HEK293 (cell line): ENCODE measurements at regions not wholly inside any gene's neighbourhood (a gene's known extent, or its start where the extent isn't known, plus 50 kb on each side); places are given as distances from the start of the nearest gene placed in this dataset.

Source experiments
- CTCF ChIA-PET: fragments of 350-600 bp; formaldehyde crosslinking; extraction: SDS; loops from one replicate; lab custom pipeline; 2021; ENCODE audit warnings: antibody characterized with exemption; lab: Yijun Ruan, JAX
- POLR2A ChIA-PET: fragments of 300-600 bp; formaldehyde crosslinking; extraction: SDS; loops from one replicate; lab custom pipeline; 2020; ENCODE audit warnings: antibody characterized with exemption, inconsistent platforms; lab: Yijun Ruan, JAX
- H3K27ac ChIP-seq: fragments of 200-500 bp; sonication (Bioruptor generic); 2 replicates; pipeline ENCODE4 v1.5.1; 2014; ENCODE audit warnings: low read depth, low read length, control low read depth, inconsistent platforms; ENCODE audit errors: extremely low read depth
- H3K36me3 ChIP-seq, 2 experiments: fragments of 200-500 bp in 1 of 2; sonication (Bioruptor generic) in 1 of 2; 1 replicate in 1 of 2; 2 replicates in 1 of 2; pipeline ENCODE4 v1.5.1; 2014 to 2017; ENCODE audit warnings: inconsistent platforms in 2 of 2, low read length in 2 of 2; ENCODE audit not compliant: control insufficient read depth in 2 of 2, insufficient read depth in 1 of 2
- H3K4me1 ChIP-seq: fragments of 200-500 bp; sonication (Bioruptor generic); 2 replicates; pipeline ENCODE4 v1.5.1; 2014; ENCODE audit warnings: mild to moderate bottlenecking, low read length, inconsistent platforms; ENCODE audit not compliant: control insufficient read depth, insufficient read depth
- H3K4me3 ChIP-seq: 2 replicates; pipeline ENCODE4 v1.5.1; 2011; ENCODE audit warnings: low read depth, mild to moderate bottlenecking, control low read depth, low read length, moderate library complexity
- H3K9me3 ChIP-seq: fragments of 200-500 bp; sonication (Bioruptor generic); 2 replicates; pipeline ENCODE4 v1.5.1; 2014; ENCODE audit warnings: low read depth, low read length, inconsistent platforms; ENCODE audit not compliant: control insufficient read depth, insufficient read depth
- BCL11A ChIP-seq: fragments of 450-650 bp; formaldehyde crosslinking; IDR thresholded peaks from 2 replicates; pipeline ENCODE4 v1.5.1; 2016; ENCODE audit warnings: low read depth, missing biosample characterization, missing genetic modification characterization
- HOXA7 ChIP-seq: sonication (generic); formaldehyde crosslinking; IDR thresholded peaks from 2 replicates; pipeline ENCODE4 v1.8.1; 2022; ENCODE audit warnings: missing genetic modification reagents, borderline replicate concordance
- KLF1 ChIP-seq: fragments of 450-650 bp; formaldehyde crosslinking; IDR thresholded peaks from 2 replicates; pipeline ENCODE4 v1.5.1; 2016; ENCODE audit warnings: missing biosample characterization, missing genetic modification characterization
- KLF10 ChIP-seq: fragments of 450-650 bp; IDR thresholded peaks from 2 replicates; pipeline ENCODE4 v1.5.1; 2018; ENCODE audit warnings: missing biosample characterization, mild to moderate bottlenecking, missing genetic modification characterization
- KLF9 ChIP-seq: fragments of 450-650 bp; formaldehyde crosslinking; IDR thresholded peaks from 2 replicates; pipeline ENCODE4 v1.5.1; 2016; ENCODE audit warnings: missing biosample characterization, missing genetic modification characterization, low read depth
- PRDM1 ChIP-seq: fragments of 450-650 bp; formaldehyde crosslinking; IDR thresholded peaks from 2 replicates; pipeline ENCODE4; 2016; ENCODE audit warnings: missing biosample characterization, missing genetic modification characterization
- SP7 ChIP-seq: fragments of 450-650 bp; formaldehyde crosslinking; IDR thresholded peaks from 2 replicates; pipeline ENCODE4 v1.5.1; 2016; ENCODE audit warnings: missing biosample characterization, missing genetic modification characterization
- ZBTB48 ChIP-seq: fragments of 450-650 bp; formaldehyde crosslinking; IDR thresholded peaks from 2 replicates; pipeline ENCODE4 v1.5.1; 2016; ENCODE audit warnings: missing biosample characterization, missing genetic modification characterization
- ZFP37 ChIP-seq: fragments of 450-650 bp; formaldehyde crosslinking; IDR thresholded peaks from 2 replicates; pipeline ENCODE4 v1.5.1; 2016; ENCODE audit warnings: missing biosample characterization, missing genetic modification characterization
- ZFP41 ChIP-seq: fragments of 450-650 bp; formaldehyde crosslinking; IDR thresholded peaks from 2 replicates; pipeline ENCODE4 v1.5.1; 2016; ENCODE audit warnings: missing biosample characterization, missing genetic modification characterization, borderline replicate concordance
- ZNF10 ChIP-seq: fragments of 450-650 bp; formaldehyde crosslinking; IDR thresholded peaks from 2 replicates; pipeline ENCODE4 v1.5.1; 2017; ENCODE audit warnings: missing biosample characterization, missing genetic modification characterization
- ZNF112 ChIP-seq: fragments of 450-650 bp; formaldehyde crosslinking; IDR thresholded peaks from 2 replicates; pipeline ENCODE4 v1.5.0; 2017; ENCODE audit warnings: missing biosample characterization, missing genetic modification characterization
- ZNF121 ChIP-seq: fragments of 450-650 bp; formaldehyde crosslinking; IDR thresholded peaks from 2 replicates; pipeline ENCODE4 v1.5.1; 2016; ENCODE audit warnings: missing biosample characterization, missing genetic modification characterization
- ZNF146 ChIP-seq: fragments of 450-650 bp; formaldehyde crosslinking; IDR thresholded peaks from 2 replicates; pipeline ENCODE4 v1.5.1; 2016; ENCODE audit warnings: missing biosample characterization, missing genetic modification characterization
- ZNF16 ChIP-seq: fragments of 450-650 bp; formaldehyde crosslinking; IDR thresholded peaks from 2 replicates; pipeline ENCODE4 v1.5.1; 2016; ENCODE audit warnings: low read depth, missing biosample characterization, missing genetic modification characterization
- ZNF19 ChIP-seq: fragments of 450-650 bp; formaldehyde crosslinking; IDR thresholded peaks from 2 replicates; pipeline ENCODE4; 2016; ENCODE audit warnings: missing biosample characterization, missing genetic modification characterization, low read depth
- ZNF239 ChIP-seq: fragments of 450-650 bp; formaldehyde crosslinking; IDR thresholded peaks from 2 replicates; pipeline ENCODE4 v1.5.1; 2016; ENCODE audit warnings: missing biosample characterization, missing genetic modification characterization
- ZNF280C ChIP-seq: fragments of 450-650 bp; formaldehyde crosslinking; IDR thresholded peaks from 2 replicates; pipeline ENCODE4 v1.5.1; 2016; ENCODE audit warnings: missing biosample characterization, missing genetic modification characterization
- ZNF292 ChIP-seq: fragments of 450-650 bp; formaldehyde crosslinking; IDR thresholded peaks from 2 replicates; pipeline ENCODE4 v1.5.1; 2016; ENCODE audit warnings: low read depth, missing biosample characterization, missing genetic modification characterization, borderline replicate concordance
- ZNF335 ChIP-seq: fragments of 450-650 bp; formaldehyde crosslinking; conservative IDR thresholded peaks from 2 replicates; pipeline ENCODE4 v1.5.1; 2016; ENCODE audit warnings: missing biosample characterization, missing genetic modification characterization
- ZNF48 ChIP-seq: fragments of 450-650 bp; formaldehyde crosslinking; IDR thresholded peaks from 2 replicates; pipeline ENCODE4 v1.5.1; 2016; ENCODE audit warnings: missing biosample characterization, missing genetic modification characterization
- ZNF514 ChIP-seq: fragments of 450-650 bp; formaldehyde crosslinking; IDR thresholded peaks from 2 replicates; pipeline ENCODE4 v1.5.1; 2016; ENCODE audit warnings: missing biosample characterization, missing genetic modification characterization
- ZNF548 ChIP-seq: fragments of 450-650 bp; formaldehyde crosslinking; IDR thresholded peaks from 2 replicates; pipeline ENCODE4 v1.5.1; 2016; ENCODE audit warnings: missing biosample characterization, missing genetic modification characterization
- ZNF623 ChIP-seq: fragments of 450-650 bp; formaldehyde crosslinking; IDR thresholded peaks from 2 replicates; pipeline ENCODE4 v1.5.1; 2016; ENCODE audit warnings: missing biosample characterization, missing genetic modification characterization
- ZNF639 ChIP-seq: fragments of 450-650 bp; formaldehyde crosslinking; IDR thresholded peaks from 2 replicates; pipeline ENCODE4 v1.5.1; 2016; ENCODE audit warnings: missing biosample characterization, missing genetic modification characterization
- ZNF768 ChIP-seq: fragments of 450-650 bp; formaldehyde crosslinking; IDR thresholded peaks from 2 replicates; pipeline ENCODE4 v1.5.1; 2018; ENCODE audit warnings: missing biosample characterization, mild to moderate bottlenecking, missing genetic modification characterization
- TF ChIP-seq, protein P1 (sequence below): fragments of 450-650 bp; formaldehyde crosslinking; IDR thresholded peaks from 2 replicates; pipeline ENCODE4 v1.5.1; 2016; ENCODE audit warnings: missing biosample characterization, missing genetic modification characterization

- H3K4me3 ChIP-seq: no peak overlapping the region
- no peak overlapping the region for H3K27ac ChIP-seq
- TF ChIP-seq ZNF146 (tag by site-specific recombination): no peak
- TF ChIP-seq, protein P1, sequence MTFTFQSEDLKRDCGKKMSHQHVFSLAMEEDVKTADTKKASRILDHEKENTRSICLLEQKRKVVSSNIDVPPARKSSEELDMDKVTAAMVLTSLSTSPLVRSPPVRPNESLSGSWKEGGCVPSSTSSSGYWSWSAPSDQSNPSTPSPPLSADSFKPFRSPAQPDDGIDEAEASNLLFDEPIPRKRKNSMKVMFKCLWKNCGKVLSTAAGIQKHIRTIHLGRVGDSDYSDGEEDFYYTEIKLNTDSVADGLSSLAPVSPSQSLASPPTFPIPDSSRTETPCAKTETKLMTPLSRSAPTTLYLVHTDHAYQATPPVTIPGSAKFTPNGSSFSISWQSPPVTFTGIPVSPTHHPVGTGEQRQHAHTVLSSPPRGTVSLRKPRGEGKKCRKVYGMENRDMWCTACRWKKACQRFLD (tag by site-specific recombination): no peak
- TF ChIP-seq ZNF335 (tag by site-specific recombination): no peak
- no peak for TF ChIP-seq ZNF292 (tag by site-specific recombination)
- no peak for TF ChIP-seq ZNF19 (tag by site-specific recombination)
- no peak for TF ChIP-seq KLF9 (tag by site-specific recombination)
- TF ChIP-seq ZNF239 (tag by site-specific recombination): no peak
- H3K9me3 ChIP-seq: no peaks in the 10 kb centered on the region
- no peaks in the 10 kb centered on the region for H3K4me1 ChIP-seq
- ChIA-PET CTCF (interaction anchor here (0.7 to 0.8 kb wide), 2 partner anchors 139 to 478 kb away, joined by 3 read pairs; no protein-coding TSS in a partner anchor), POLR2A (no interaction called here)
- no peaks in the 10 kb centered on the region for H3K36me3 ChIP-seq
Observed at GRCh38 chr9:111118256-111118948, 80.1 kb upstream of the LPAR1 start.

- no peak overlapping the region for H3K4me3 ChIP-seq
- H3K36me3 ChIP-seq: no peaks in the 10 kb centered on the region
- H3K4me1 ChIP-seq: no peaks in the 10 kb centered on the region
- ChIA-PET POLR2A (no interaction called here), CTCF (interaction anchor here (0.6 kb wide), 1 partner anchor 12 kb away, joined by 4 read pairs; no protein-coding TSS in a partner anchor)
- no peak overlapping the region for H3K27ac ChIP-seq
- no peaks in the 10 kb centered on the region for H3K9me3 ChIP-seq
- TF ChIP-seq KLF1 (tag by site-specific recombination) (no peak), ZFP41 (tag by site-specific recombination) (no peak), SP7 (no peak)
Observed at GRCh38 chr9:111114486-111114885, 76.2 kb upstream of the LPAR1 start.

GRCh38 chr9:111113712-111114111 is 75.4 kb upstream of the LPAR1 start:
- POLR2A ChIA-PET: no interaction called here
- Histone ChIP-seq H3K4me3 (no peak overlapping the region), H3K4me1 (no peaks in the 10 kb centered on the region), H3K9me3 (no peaks in the 10 kb centered on the region), H3K36me3 (no peaks in the 10 kb centered on the region), H3K27ac (no peak overlapping the region)
- TF ChIP-seq ZFP37 (tag by site-specific recombination): no peak
- no peak for TF ChIP-seq ZNF112
- TF ChIP-seq ZNF623: no peak
- no peak for TF ChIP-seq ZNF16
- TF ChIP-seq ZNF121 (tag by site-specific recombination): no peak
- TF ChIP-seq ZNF514: no peak
- no peak for TF ChIP-seq ZNF239 (tag by site-specific recombination)
- CTCF ChIA-PET: interaction anchor here (0.7 kb wide), 1 partner anchor 77 kb away, joined by 8 read pairs; no protein-coding TSS in a partner anchor

GRCh38 chr9:111110805-111111204 is 72.5 kb upstream of the LPAR1 start:
- Histone ChIP-seq H3K36me3 (no peaks in the 10 kb centered on the region), H3K4me1 (no peaks in the 10 kb centered on the region), H3K27ac (no peak overlapping the region), H3K4me3 (no peak overlapping the region), H3K9me3 (no peaks in the 10 kb centered on the region)
- CTCF ChIA-PET: no interaction called here
- POLR2A ChIA-PET: no interaction called here
- TF ChIP-seq ZBTB48 (tag by site-specific recombination) (no peak), ZNF48 (no peak), KLF10 (no peak), HOXA7 (CRISPR knock-in tag) (no peak), PRDM1 (tag by site-specific recombination) (no peak), BCL11A (tag by site-specific recombination) (no peak), ZNF280C (no peak), ZNF639 (no peak), ZNF10 (tag by site-specific recombination) (no peak), ZNF548 (no peak), ZNF768 (no peak)
